Breast epithelium (tissue), 3 donors: ENCODE measurements at regions not wholly inside any gene's neighbourhood (a gene's known extent, or its start where the extent isn't known, plus 50 kb on each side); places are given as distances from the start of the nearest gene placed in this dataset.

Source experiments
- POLR2AphosphoS5 ChIP-seq, 3 donors: sonication (generic); formaldehyde crosslinking; IDR thresholded peaks; one replicate each; pipeline ENCODE4 v1.6.1; 2017; ENCODE audit warnings: antibody characterized with exemption in 3 of 3
- TF ChIP-seq, protein P1 (sequence below), 3 donors: fragments of 450-650 bp; IDR thresholded peaks; one replicate each; pipeline ENCODE4 v1.5.1; 2016 to 2017; ENCODE audit warnings: antibody characterized with exemption in 3 of 3, mild to moderate bottlenecking in 3 of 3, moderate library complexity in 3 of 3

DNA sequence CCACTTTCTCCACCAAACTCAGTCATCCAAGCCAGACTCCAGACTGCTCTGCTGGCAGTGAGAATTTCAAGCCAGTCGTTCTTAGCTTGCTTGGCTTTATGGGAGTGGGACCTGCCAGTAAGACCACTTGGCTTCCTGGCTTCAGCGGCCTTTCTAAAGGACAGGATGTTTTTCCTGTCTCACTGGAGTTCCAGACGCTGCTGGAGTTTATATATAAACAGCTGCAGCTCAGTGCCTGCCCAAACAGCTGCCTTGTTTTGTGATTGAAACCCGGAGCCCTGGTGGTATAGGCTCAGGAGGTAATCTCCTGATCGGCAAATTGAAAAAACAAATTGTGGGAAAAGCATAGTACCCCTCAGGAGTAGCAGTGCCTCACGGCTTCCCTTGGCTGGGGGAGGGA is 1165.8 kb upstream of the ADGRL3 start:
- TF ChIP-seq, protein P1, sequence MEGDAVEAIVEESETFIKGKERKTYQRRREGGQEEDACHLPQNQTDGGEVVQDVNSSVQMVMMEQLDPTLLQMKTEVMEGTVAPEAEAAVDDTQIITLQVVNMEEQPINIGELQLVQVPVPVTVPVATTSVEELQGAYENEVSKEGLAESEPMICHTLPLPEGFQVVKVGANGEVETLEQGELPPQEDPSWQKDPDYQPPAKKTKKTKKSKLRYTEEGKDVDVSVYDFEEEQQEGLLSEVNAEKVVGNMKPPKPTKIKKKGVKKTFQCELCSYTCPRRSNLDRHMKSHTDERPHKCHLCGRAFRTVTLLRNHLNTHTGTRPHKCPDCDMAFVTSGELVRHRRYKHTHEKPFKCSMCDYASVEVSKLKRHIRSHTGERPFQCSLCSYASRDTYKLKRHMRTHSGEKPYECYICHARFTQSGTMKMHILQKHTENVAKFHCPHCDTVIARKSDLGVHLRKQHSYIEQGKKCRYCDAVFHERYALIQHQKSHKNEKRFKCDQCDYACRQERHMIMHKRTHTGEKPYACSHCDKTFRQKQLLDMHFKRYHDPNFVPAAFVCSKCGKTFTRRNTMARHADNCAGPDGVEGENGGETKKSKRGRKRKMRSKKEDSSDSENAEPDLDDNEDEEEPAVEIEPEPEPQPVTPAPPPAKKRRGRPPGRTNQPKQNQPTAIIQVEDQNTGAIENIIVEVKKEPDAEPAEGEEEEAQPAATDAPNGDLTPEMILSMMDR (IDR thresholded peaks at IDR 0.05): no peak
- TF ChIP-seq POLR2AphosphoS5 (IDR thresholded peaks at IDR 0.05): no peak
